ENCODE measurements at regions not wholly inside any gene's neighbourhood (a gene's known extent, or its start where the extent isn't known, plus 50 kb on each side); places are given as distances from the start of the nearest gene placed in this dataset.

- WGBS (ENCODE audit: extremely low coverage, insufficient coverage, insufficient read length) = no CpG with 5 or more reads among the region's 7 CpGs
- Histone ChIP-seq H3K27ac (ENCODE audit: low read depth, low read length) (no peak overlapping the region), H3K4me2 (ENCODE audit: low read length) (no peak overlapping the region)
Measured at GRCh38 chr5:113678924-113679575, 165.6 kb downstream of the YTHDC2 start.

GRCh38 chr5:113680534-113680933 lies 167.0 kb downstream of the YTHDC2 start:
- Histone ChIP-seq H3K9me3 (ENCODE audit: insufficient read depth, low read depth, low read length) (no peaks in the 10 kb centered on the region), H3K4me2 (ENCODE audit: low read length) (no peak overlapping the region), H4K8ac (ENCODE audit: low read depth, low read length) (no peak overlapping the region), H2BK12ac (ENCODE audit: low read length) (no peak overlapping the region), H3K4me3 (ENCODE audit: low read depth, low read length) (no peak overlapping the region), H3K79me2 (ENCODE audit: control insufficient read depth, insufficient read depth, low read length, poor library complexity) (no peaks in the 10 kb centered on the region), H2AFZ (ENCODE audit: insufficient read depth, low read length, poor library complexity) (no peak overlapping the region), H3K23ac (ENCODE audit: low read length) (no peak overlapping the region), H2BK120ac (ENCODE audit: insufficient read depth, low read length, poor library complexity) (no peak overlapping the region), H3K9ac (ENCODE audit: low read length) (no peak overlapping the region), H3K27ac (ENCODE audit: low read depth, low read length) (no peak overlapping the region), H3K36me3 (ENCODE audit: control insufficient read depth in 1 of 2, insufficient read depth in 2 of 2, low read length in 2 of 2) (no peaks in the 10 kb centered on the region), H4K12ac (ENCODE audit: low read depth, low read length) (no peak overlapping the region), H3K79me1 (ENCODE audit: low read length) (no peaks in the 10 kb centered on the region), H3K14ac (ENCODE audit: low read length) (no peak overlapping the region), H3K27me3 (ENCODE audit: insufficient read depth, low read length) (no peaks in the 10 kb centered on the region), H2BK5ac (ENCODE audit: low read depth, low read length, poor library complexity) (no peak overlapping the region), H4K91ac (ENCODE audit: low read depth, low read length) (no peak overlapping the region), H3K4ac (ENCODE audit: low read depth, low read length) (no peak overlapping the region), H3K18ac (ENCODE audit: low read length) (no peak overlapping the region), H3K4me1 (ENCODE audit: control insufficient read depth in 1 of 2, insufficient read depth in 2 of 2, low read length in 2 of 2) (no peaks in the 10 kb centered on the region), H2AK5ac (ENCODE audit: low read length) (no peak overlapping the region)
- WGBS (ENCODE audit: extremely low coverage, insufficient coverage, insufficient read length) = no CpG with 5 or more reads among the region's 2 CpGs
- DNase-seq = no peak

More at GRCh38 chr5:113678924-113679575, 165.6 kb downstream of the YTHDC2 start:
- Histone ChIP-seq H2BK12ac (ENCODE audit: low read length) (no peak overlapping the region), H2BK120ac (ENCODE audit: insufficient read depth, low read length, poor library complexity) (no peak overlapping the region), H3K9me3 (ENCODE audit: insufficient read depth, low read depth, low read length) (peaks cover 4% of the 10 kb centered on the region), H4K8ac (ENCODE audit: low read depth, low read length) (no peak overlapping the region), H2BK5ac (ENCODE audit: low read depth, low read length, poor library complexity) (no peak overlapping the region), H3K9ac (ENCODE audit: low read length) (no peak overlapping the region), H3K27me3 (ENCODE audit: insufficient read depth, low read length) (no peaks in the 10 kb centered on the region), H3K4ac (ENCODE audit: low read depth, low read length) (no peak overlapping the region), H4K12ac (ENCODE audit: low read depth, low read length) (no peak overlapping the region), H2AFZ (ENCODE audit: insufficient read depth, low read length, poor library complexity) (no peak overlapping the region), H3K23ac (ENCODE audit: low read length) (no peak overlapping the region), H4K91ac (ENCODE audit: low read depth, low read length) (no peak overlapping the region), H3K4me3 (ENCODE audit: low read depth, low read length) (no peak overlapping the region), H2AK5ac (ENCODE audit: low read length) (no peak overlapping the region), H3K18ac (ENCODE audit: low read length) (no peak overlapping the region), H3K4me1 (ENCODE audit: control insufficient read depth in 1 of 2, insufficient read depth in 2 of 2, low read length in 2 of 2) (no peaks in the 10 kb centered on the region), H3K79me2 (ENCODE audit: control insufficient read depth, insufficient read depth, low read length, poor library complexity) (no peaks in the 10 kb centered on the region), H3K36me3 (ENCODE audit: control insufficient read depth in 1 of 2, insufficient read depth in 2 of 2, low read length in 2 of 2) (no peaks in the 10 kb centered on the region), H3K79me1 (ENCODE audit: low read length) (no peaks in the 10 kb centered on the region), H3K14ac (ENCODE audit: low read length) (no peak overlapping the region)
- DNase-seq = peak; percentile 19 to 57

DNA sequence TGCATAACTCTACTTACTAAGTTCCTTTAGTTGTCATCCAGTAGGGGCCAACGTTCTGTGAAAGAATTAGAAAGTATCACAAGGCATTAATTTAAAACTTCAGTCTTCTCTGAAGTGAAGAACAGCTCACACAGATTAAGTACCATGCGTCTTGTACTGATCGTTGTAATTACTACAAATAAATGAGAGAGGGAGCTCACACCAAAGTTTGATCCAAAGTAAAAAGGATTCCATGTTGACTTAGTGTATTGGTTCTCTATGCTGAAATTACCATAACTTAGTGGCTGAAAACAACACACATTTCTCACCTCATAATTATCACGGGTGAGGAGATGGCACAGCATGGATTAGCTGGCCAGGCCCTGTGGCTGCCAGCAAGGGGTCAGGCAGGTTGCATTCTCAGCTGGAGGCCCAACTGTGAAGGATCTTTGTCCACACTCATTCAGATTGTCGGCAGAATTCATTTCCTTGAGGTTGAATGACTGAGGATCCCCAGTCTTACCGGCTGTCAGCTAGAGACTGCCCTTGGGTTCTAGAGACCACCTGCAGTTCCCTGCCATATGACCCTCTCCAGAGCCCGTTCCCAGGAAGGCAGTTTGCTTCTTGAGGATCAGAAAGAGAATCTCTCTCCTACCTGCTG lies 169.1 kb downstream of the YTHDC2 start:
- Histone ChIP-seq H3K27ac (ENCODE audit: low read depth, low read length) (no peak overlapping the region), H4K8ac (ENCODE audit: low read depth, low read length) (no peak overlapping the region), H3K9ac (ENCODE audit: low read length) (no peak overlapping the region), H3K18ac (ENCODE audit: low read length) (no peak overlapping the region), H2AK5ac (ENCODE audit: low read length) (no peak overlapping the region), H2BK5ac (ENCODE audit: low read depth, low read length, poor library complexity) (no peak overlapping the region), H3K36me3 (ENCODE audit: control insufficient read depth in 1 of 2, insufficient read depth in 2 of 2, low read length in 2 of 2) (no peaks in the 10 kb centered on the region), H3K23ac (ENCODE audit: low read length) (no peak overlapping the region), H4K91ac (ENCODE audit: low read depth, low read length) (no peak overlapping the region), H3K4me1 (ENCODE audit: control insufficient read depth in 1 of 2, insufficient read depth in 2 of 2, low read length in 2 of 2) (no peaks in the 10 kb centered on the region), H3K4me2 (ENCODE audit: low read length) (no peak overlapping the region), H3K27me3 (ENCODE audit: insufficient read depth, low read length) (no peaks in the 10 kb centered on the region), H2BK12ac (ENCODE audit: low read length) (no peak overlapping the region), H3K9me3 (ENCODE audit: insufficient read depth, low read depth, low read length) (no peaks in the 10 kb centered on the region), H3K4me3 (ENCODE audit: low read depth, low read length) (no peak overlapping the region), H3K79me2 (ENCODE audit: control insufficient read depth, insufficient read depth, low read length, poor library complexity) (no peaks in the 10 kb centered on the region), H4K12ac (ENCODE audit: low read depth, low read length) (no peak overlapping the region), H3K14ac (ENCODE audit: low read length) (no peak overlapping the region), H2BK120ac (ENCODE audit: insufficient read depth, low read length, poor library complexity) (no peak overlapping the region), H3K79me1 (ENCODE audit: low read length) (no peaks in the 10 kb centered on the region), H2AFZ (ENCODE audit: insufficient read depth, low read length, poor library complexity) (no peak overlapping the region), H3K4ac (ENCODE audit: low read depth, low read length) (no peak overlapping the region)
- DNase-seq = no peak
- WGBS (ENCODE audit: extremely low coverage, insufficient coverage, insufficient read length) = no CpG with 5 or more reads among the region's 7 CpGs

DNA sequence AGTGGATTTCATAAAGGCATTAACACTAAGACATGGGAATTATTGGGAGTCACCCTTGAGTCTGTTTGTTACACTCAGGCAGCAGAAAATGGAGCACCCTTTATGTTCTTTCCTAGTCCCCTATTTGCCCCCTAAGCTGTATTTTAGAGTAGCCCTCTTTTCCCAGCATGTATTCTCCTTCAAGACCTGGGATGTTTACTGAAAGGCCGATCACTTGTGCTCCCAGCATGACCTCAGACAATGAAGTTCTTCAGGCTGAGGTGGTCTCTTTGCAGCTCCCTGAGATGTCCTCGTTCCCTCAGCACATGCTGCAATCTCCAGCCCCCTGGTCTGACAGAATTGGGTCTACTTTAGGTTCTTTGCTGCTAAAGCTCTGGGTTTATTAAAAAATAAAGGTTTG lies 169.7 kb downstream of the YTHDC2 start:
- H4K12ac ChIP-seq (ENCODE audit: low read depth, low read length) = no peak overlapping the region
- WGBS (ENCODE audit: extremely low coverage, insufficient coverage, insufficient read length) = no CpG with 5 or more reads among the region's 2 CpGs
- no peak overlapping the region for H3K27ac ChIP-seq (ENCODE audit: low read depth, low read length)
- H3K18ac ChIP-seq (ENCODE audit: low read length) = no peak overlapping the region
- no peaks in the 10 kb centered on the region for H3K27me3 ChIP-seq (ENCODE audit: insufficient read depth, low read length)
- H2BK5ac ChIP-seq (ENCODE audit: low read depth, low read length, poor library complexity) = no peak overlapping the region
- no peaks in the 10 kb centered on the region for H3K9me3 ChIP-seq (ENCODE audit: insufficient read depth, low read depth, low read length)
- H2BK12ac ChIP-seq (ENCODE audit: low read length) = no peak overlapping the region
- H4K91ac ChIP-seq (ENCODE audit: low read depth, low read length) = no peak overlapping the region
- DNase-seq = no peak
- H3K4me1 ChIP-seq (ENCODE audit: control insufficient read depth in 1 of 2, insufficient read depth in 2 of 2, low read length in 2 of 2) = no peaks in the 10 kb centered on the region
- no peaks in the 10 kb centered on the region for H3K79me2 ChIP-seq (ENCODE audit: control insufficient read depth, insufficient read depth, low read length, poor library complexity)
- no peak overlapping the region for H2BK120ac ChIP-seq (ENCODE audit: insufficient read depth, low read length, poor library complexity)
- no peak overlapping the region for H4K8ac ChIP-seq (ENCODE audit: low read depth, low read length)
- no peak overlapping the region for H3K9ac ChIP-seq (ENCODE audit: low read length)
- no peak overlapping the region for H2AK5ac ChIP-seq (ENCODE audit: low read length)
- H3K36me3 ChIP-seq (ENCODE audit: control insufficient read depth in 1 of 2, insufficient read depth in 2 of 2, low read length in 2 of 2) = no peaks in the 10 kb centered on the region
- no peaks in the 10 kb centered on the region for H3K79me1 ChIP-seq (ENCODE audit: low read length)
- H2AFZ ChIP-seq (ENCODE audit: insufficient read depth, low read length, poor library complexity) = no peak overlapping the region
- H3K14ac ChIP-seq (ENCODE audit: low read length) = no peak overlapping the region
- no peak overlapping the region for H3K4me2 ChIP-seq (ENCODE audit: low read length)
- H3K4me3 ChIP-seq (ENCODE audit: low read depth, low read length) = no peak overlapping the region
- H3K23ac ChIP-seq (ENCODE audit: low read length) = no peak overlapping the region
- H3K4ac ChIP-seq (ENCODE audit: low read depth, low read length) = no peak overlapping the region

Measured in trophoblast cell (in vitro differentiated cells and primary cell).